DND-41 (cell line): ENCODE measurements at regions not wholly inside any gene's neighbourhood (a gene's known extent, or its start where the extent isn't known, plus 50 kb on each side); places are given as distances from the start of the nearest gene placed in this dataset.

ENCODE experiments used
- CTCF ChIP-seq: IDR thresholded peaks from 2 replicates; pipeline ENCODE4 v1.5.1; 2012; ENCODE audit warnings: borderline replicate concordance, low read length, moderate library complexity, mild to moderate bottlenecking; ENCODE audit not compliant: poor library complexity, severe bottlenecking; ENCODE audit errors: extremely low read depth
- EZH2 ChIP-seq: IDR thresholded peaks from 3 replicates; pipeline ENCODE4 v1.6.1; 2012; ENCODE audit warnings: borderline replicate concordance, low read depth, mild to moderate bottlenecking, moderate library complexity, low read length, inconsistent platforms; ENCODE audit not compliant: severe bottlenecking

- TF ChIP-seq CTCF = no peak
- no peak for TF ChIP-seq EZH2
Observed at GRCh38 chr11:23078289-23078971, 218.2 kb upstream of the CCDC179 start.
